PC-3 (cell line): ENCODE measurements at regions not wholly inside any gene's neighbourhood (a gene's known extent, or its start where the extent isn't known, plus 50 kb on each side); places are given as distances from the start of the nearest gene placed in this dataset.

Experiments
- CTCF ChIP-seq: fragments of 300-600 bp; sonication (generic); conservative IDR thresholded peaks from 2 replicates; pipeline ENCODE4 v1.5.1; 2017; ENCODE audit warnings: antibody characterized with exemption, low read depth, mild to moderate bottlenecking, low read length
- EZH2 ChIP-seq: fragments of 300-600 bp; sonication (generic); IDR thresholded peaks from one replicate; pipeline ENCODE4 v1.6.1; 2017; ENCODE audit warnings: antibody characterized with exemption, mild to moderate bottlenecking, low read length; ENCODE audit not compliant: unreplicated experiment
- EZH2phosphoT487 ChIP-seq: fragments of 300-600 bp; sonication (generic); IDR thresholded peaks from 2 replicates; pipeline ENCODE4 v1.6.1; 2018; ENCODE audit warnings: mild to moderate bottlenecking, antibody characterized with exemption, low read length, borderline replicate concordance

- TF ChIP-seq CTCF: no peak
- TF ChIP-seq EZH2: no peak
- TF ChIP-seq EZH2phosphoT487: no peak
Observed at GRCh38 chr7:96400001-96400400, 78.1 kb upstream of the SLC25A13 start.
